Natural killer cell (primary cell): ENCODE measurements at regions not wholly inside any gene's neighbourhood (a gene's known extent, or its start where the extent isn't known, plus 50 kb on each side); places are given as distances from the start of the nearest gene placed in this dataset.

Experiments used
- ATAC-seq, 3 donors: fragments of 150-1000 bp in 2 of 3; fragments of 200-7000 bp in 1 of 3; cut with Tn5 transposase; 1 replicate in 1 of 3; 2 replicates in 2 of 3; pipeline ENCODE4 v1.10.0; 2021; ENCODE audit warnings: mild to moderate bottlenecking in 2 of 3, moderate library complexity in 2 of 3
- DNase-seq, 2 donors: peaks; one replicate each; pipeline versions ENCODE4 v3.0.0 to v3.0.0-alpha.2; 2013 to 2021; ENCODE audit warnings: mixed read lengths in 1 of 2
- H3K27ac ChIP-seq: one replicate; pipeline ENCODE4 v1.5.1; 2013; ENCODE audit warnings: mild to moderate bottlenecking, low read length
- H3K27me3 ChIP-seq: one replicate; pipeline ENCODE4 v1.6.1; 2013; ENCODE audit warnings: low read length; ENCODE audit not compliant: control insufficient read depth, insufficient read depth
- H3K36me3 ChIP-seq: one replicate; pipeline ENCODE4 v1.6.1; 2013; ENCODE audit warnings: low read length; ENCODE audit not compliant: control insufficient read depth, insufficient read depth
- H3K4me1 ChIP-seq: one replicate; pipeline ENCODE4 v1.6.1; 2013; ENCODE audit warnings: low read length; ENCODE audit not compliant: control insufficient read depth, insufficient read depth
- H3K4me3 ChIP-seq: one replicate; pipeline ENCODE4 v1.5.1; 2013; ENCODE audit warnings: low read length
- H3K9me3 ChIP-seq: one replicate; pipeline ENCODE4 v1.6.1; 2013; ENCODE audit warnings: low read length; ENCODE audit not compliant: control insufficient read depth, insufficient read depth
- H3K27ac Mint-ChIP-seq, 2 donors: one replicate each; pipeline ENCODE4 v1.8.0; 2022; ENCODE audit warnings: mild to moderate bottlenecking in 2 of 2, mixed read lengths in 2 of 2, moderate library complexity in 1 of 2
- H3K27me3 Mint-ChIP-seq, 2 donors: one replicate each; pipeline ENCODE4 v1.8.0; 2022; ENCODE audit warnings: low read depth in 2 of 2, mixed read lengths in 2 of 2
- H3K36me3 Mint-ChIP-seq: one replicate; pipeline ENCODE4 v1.8.0; 2022; ENCODE audit warnings: mixed read lengths
- H3K4me1 Mint-ChIP-seq, 2 donors: one replicate each; pipeline ENCODE4 v1.8.0; 2022; ENCODE audit warnings: mixed read lengths in 2 of 2
- H3K4me3 Mint-ChIP-seq: one replicate; pipeline ENCODE4 v1.8.0; 2022; ENCODE audit warnings: mild to moderate bottlenecking, moderate library complexity, mixed read lengths
- H3K9me3 Mint-ChIP-seq, 2 donors: one replicate each; pipeline ENCODE4 v1.8.0; 2022; ENCODE audit warnings: mixed read lengths in 2 of 2
- CTCF ChIP-seq: fragments of 200-600 bp; IDR thresholded peaks from one replicate; pipeline ENCODE4 v1.8.0; 2022; ENCODE audit warnings: antibody characterized with exemption
- WGBS: methylation state at CpG from one replicate; pipeline ENCODE4 v1.1.7; 2013; ENCODE audit warnings: missing lambda C conversion rate; ENCODE audit not compliant: insufficient coverage; 5-methylcytosine and 5-hydroxymethylcytosine counted together
- intact Hi-C: fragments of 100-400 bp; cut with micrococcal nuclease; formaldehyde crosslinking; loops from one replicate; pipeline ENCODE4 v1.14.2; 2022

DNA sequence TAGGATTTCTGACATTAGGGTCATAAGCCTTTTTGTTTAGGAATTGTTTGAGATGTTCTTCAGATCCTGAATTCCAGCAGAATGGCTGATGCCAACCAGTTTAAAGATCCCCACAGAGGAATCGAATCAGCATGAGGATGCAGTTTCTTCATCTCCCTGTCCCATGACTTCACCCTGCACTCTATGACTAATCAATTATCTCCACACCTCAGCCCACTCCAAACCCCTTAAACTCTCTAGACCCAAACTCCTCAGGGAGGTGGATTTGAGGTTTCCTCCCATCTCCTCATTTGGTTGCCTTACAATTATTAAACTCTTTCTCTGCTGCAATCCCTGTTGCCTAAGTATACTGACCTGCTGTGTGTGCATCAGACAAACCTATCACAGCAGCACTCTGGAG, 86.5 kb upstream of the CRY1 start:
- H3K4me1 Mint-ChIP-seq, result peaks cover 23 to 32% of the 10 kb centered on the region in 2 donors
- H3K9me3 Mint-ChIP-seq, result peaks cover 2 to 3% of the 10 kb centered on the region in 2 donors
- Histone ChIP-seq H3K9me3 (no peaks in the 10 kb centered on the region), H3K4me3 (no peak overlapping the region), H3K27ac (no peak overlapping the region), H3K4me1 (peaks cover 19% of the 10 kb centered on the region), H3K36me3 (no peaks in the 10 kb centered on the region), H3K27me3 (no peaks in the 10 kb centered on the region)
- H3K36me3 Mint-ChIP-seq, result no peaks in the 10 kb centered on the region
- H3K27ac Mint-ChIP-seq, result peak overlapping the region; percentile 85 to 98
- 85% methylated on average over 1 of the region's 1 CpG for WGBS
- TF ChIP-seq CTCF, result no peak
- DNase-seq, result no peak
- H3K27me3 Mint-ChIP-seq, result peaks cover 0 to 2% of the 10 kb centered on the region in 2 donors
- intact Hi-C loops, result loop anchor here (2.0 kb wide), 2 partner anchors 139 to 153 kb away; a partner anchor contains a TSS
- ATAC-seq, result no peak
- H3K4me3 Mint-ChIP-seq, result peak overlapping the region; percentile 2

DNA sequence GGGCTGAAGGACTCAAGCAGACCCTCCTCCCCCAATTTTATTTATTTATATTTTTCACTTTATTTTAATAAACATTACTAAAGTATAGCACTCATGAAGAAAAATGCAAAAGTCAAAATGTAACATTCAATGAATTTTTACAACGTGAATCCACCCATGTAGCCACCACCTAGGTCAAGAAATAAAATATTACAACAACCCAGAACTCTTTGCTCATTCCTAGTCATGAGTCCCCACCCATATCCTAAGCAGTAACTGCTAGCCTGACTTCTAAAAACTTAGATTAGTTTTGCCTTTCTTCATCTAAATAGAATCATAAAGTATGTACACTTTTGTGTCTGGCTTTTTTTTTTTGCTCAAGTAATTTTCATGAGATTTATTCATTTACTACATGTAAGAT, 86.9 kb upstream of the CRY1 start:
- H3K27ac ChIP-seq, result no peak overlapping the region
- Mint-ChIP-seq H3K4me1 (peaks cover 23 to 32% of the 10 kb centered on the region in 2 donors), H3K27ac (peak overlapping the region; percentile 85 to 98), H3K4me3 (peak overlapping the region; percentile 2), H3K27me3 (peaks cover 0 to under 1% of the 10 kb centered on the region in 2 donors), H3K9me3 (peaks cover 2 to 3% of the 10 kb centered on the region in 2 donors), H3K36me3 (no peaks in the 10 kb centered on the region)
- H3K4me1 ChIP-seq, result peaks cover 19% of the 10 kb centered on the region
- no peaks in the 10 kb centered on the region for H3K36me3 ChIP-seq
- intact Hi-C loops, result no loop called here
- H3K4me3 ChIP-seq, result no peak overlapping the region
- ATAC-seq, result no peak
- no peak for DNase-seq
- TF ChIP-seq CTCF, result no peak
- no peaks in the 10 kb centered on the region for H3K9me3 ChIP-seq
- 85% methylated on average over 1 of the region's 1 CpG for WGBS
- H3K27me3 ChIP-seq, result no peaks in the 10 kb centered on the region

DNA sequence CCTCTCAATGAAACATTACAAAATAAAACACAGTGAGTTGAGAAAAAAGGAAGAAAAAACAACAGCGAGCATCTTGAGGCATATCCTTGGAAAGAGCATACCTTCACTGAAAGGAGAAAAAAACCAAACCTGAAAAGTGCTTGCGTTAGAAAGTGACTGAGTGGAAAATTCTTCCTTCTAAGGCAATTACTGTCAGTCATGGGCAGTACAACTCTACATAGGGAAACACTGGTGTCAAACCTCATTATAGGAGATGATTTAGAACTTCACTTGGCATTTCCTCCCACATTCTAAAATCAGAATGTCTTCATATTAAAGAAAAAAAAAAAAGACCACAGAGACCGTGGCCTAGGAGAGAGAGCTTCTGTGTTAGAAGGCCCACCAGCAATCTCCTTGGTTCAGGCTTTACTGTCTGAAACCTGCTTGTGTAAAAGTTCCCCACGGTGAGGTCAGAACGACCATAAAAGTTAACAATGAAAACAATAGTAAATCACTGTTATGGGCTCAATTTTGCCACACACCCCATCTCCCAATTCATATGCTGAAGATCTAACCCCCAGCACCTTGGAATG, 91.1 kb upstream of the CRY1 start:
- H3K36me3 Mint-ChIP-seq, result no peaks in the 10 kb centered on the region
- H3K9me3 Mint-ChIP-seq, result no peaks in the 10 kb centered on the region
- no peaks in the 10 kb centered on the region for H3K9me3 ChIP-seq
- H3K27ac ChIP-seq, result no peak overlapping the region
- peaks cover 14 to 29% of the 10 kb centered on the region in 2 donors for H3K27me3 Mint-ChIP-seq
- no peak overlapping the region for H3K4me3 ChIP-seq
- peaks cover 2% of the 10 kb centered on the region for H3K4me1 ChIP-seq
- no peak overlapping the region for H3K27ac Mint-ChIP-seq
- intact Hi-C loops, result no loop called here
- DNase-seq (no peak), ATAC-seq (no peak)
- peaks cover 7 to 8% of the 10 kb centered on the region in 2 donors for H3K4me1 Mint-ChIP-seq
- H3K36me3 ChIP-seq, result no peaks in the 10 kb centered on the region
- no peaks in the 10 kb centered on the region for H3K27me3 ChIP-seq
- no peak overlapping the region for H3K4me3 Mint-ChIP-seq
- WGBS, result 37% methylated on average over 5 of the region's 5 CpGs
- no peak for TF ChIP-seq CTCF

DNA sequence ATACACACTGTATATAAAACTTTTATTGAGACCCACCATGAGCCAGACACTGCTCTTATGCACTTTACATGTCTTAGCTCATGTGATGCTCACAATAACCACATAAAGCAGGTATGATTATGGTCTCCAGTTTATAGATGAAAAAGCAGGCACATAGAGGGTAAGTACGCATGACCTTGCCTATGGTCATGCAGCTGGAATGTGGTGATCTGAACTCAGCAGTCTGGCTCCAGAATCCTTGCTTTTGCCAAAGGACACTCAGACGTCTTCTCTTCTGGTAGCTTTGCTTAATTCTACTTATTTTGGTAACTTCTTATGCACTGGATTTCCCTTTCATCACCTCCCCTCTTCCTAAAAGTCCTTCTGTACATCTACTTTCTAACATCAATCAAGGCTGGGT, 103.3 kb upstream of the CRY1 start:
- DNase-seq (no peak), ATAC-seq (no peak)
- Mint-ChIP-seq H3K27ac (no peak overlapping the region), H3K9me3 (no peaks in the 10 kb centered on the region), H3K4me1 (no peaks in the 10 kb centered on the region), H3K4me3 (no peak overlapping the region), H3K36me3 (no peaks in the 10 kb centered on the region), H3K27me3 (peaks cover 12 to 19% of the 10 kb centered on the region in 2 donors)
- H3K27ac ChIP-seq, result no peak overlapping the region
- no peak for TF ChIP-seq CTCF
- no peaks in the 10 kb centered on the region for H3K9me3 ChIP-seq
- intact Hi-C loops, result no loop called here
- H3K4me3 ChIP-seq, result no peak overlapping the region
- no peaks in the 10 kb centered on the region for H3K27me3 ChIP-seq
- 87% methylated on average over 2 of the region's 2 CpGs for WGBS
- no peaks in the 10 kb centered on the region for H3K36me3 ChIP-seq
- no peaks in the 10 kb centered on the region for H3K4me1 ChIP-seq
